Fibroblast of the aortic adventitia (primary cell): ENCODE measurements at regions not wholly inside any gene's neighbourhood (a gene's known extent, or its start where the extent isn't known, plus 50 kb on each side); places are given as distances from the start of the nearest gene placed in this dataset.

Experiments used
- DNase-seq: peaks from one replicate; pipeline ENCODE4 v3.0.0-alpha.2; 2010; ENCODE audit warnings: low read depth
- H3K4me3 ChIP-seq: 2 replicates; pipeline ENCODE4 v1.5.1; 2011; ENCODE audit warnings: low read depth, mild to moderate bottlenecking, control low read depth, low read length, moderate library complexity
- CTCF ChIP-seq: IDR thresholded peaks from 2 replicates; pipeline ENCODE4 v1.5.1; 2011; ENCODE audit warnings: mild to moderate bottlenecking, low read length, control low read depth, inconsistent platforms; ENCODE audit not compliant: insufficient read depth

- no peak for TF ChIP-seq CTCF
- H3K4me3 ChIP-seq = no peak overlapping the region
- DNase-seq = no peak
These were observed 168.5 kb upstream of the ZC3H12A start for GRCh38 chr1:37305841-37306240.

- no peak for TF ChIP-seq CTCF
- H3K4me3 ChIP-seq = no peak overlapping the region
- DNase-seq = no peak
These were observed 167.9 kb upstream of the ZC3H12A start for GRCh38 chr1:37306461-37306860.

- DNase-seq = no peak
- no peak for TF ChIP-seq CTCF
- no peak overlapping the region for H3K4me3 ChIP-seq
These were observed 167.5 kb upstream of the ZC3H12A start for GRCh38 chr1:37306871-37307270.

- H3K4me3 ChIP-seq = no peak overlapping the region
- no peak for DNase-seq
- no peak for TF ChIP-seq CTCF
These were observed 166.1 kb upstream of the ZC3H12A start for GRCh38 chr1:37308031-37308960.

GRCh38 chr1:37309574-37309973, 164.8 kb upstream of the ZC3H12A start:
- H3K4me3 ChIP-seq = no peak overlapping the region
- TF ChIP-seq CTCF = no peak
- DNase-seq = no peak

GRCh38 chr1:37310064-37310463, 164.3 kb upstream of the ZC3H12A start:
- no peak for TF ChIP-seq CTCF
- no peak overlapping the region for H3K4me3 ChIP-seq
- DNase-seq = no peak

GRCh38 chr1:37315371-37315846, 159.0 kb upstream of the ZC3H12A start:
- TF ChIP-seq CTCF = no peak
- H3K4me3 ChIP-seq = no peak overlapping the region
- no peak for DNase-seq
